HepG2 (cell line): ENCODE measurements at regions not wholly inside any gene's neighbourhood (a gene's known extent, or its start where the extent isn't known, plus 50 kb on each side); places are given as distances from the start of the nearest gene placed in this dataset.

Experiments used
- ATF6 ChIP-seq: sonication (generic); formaldehyde crosslinking; conservative IDR thresholded peaks from 2 replicates; pipeline ENCODE4 v1.4.0; 2020; ENCODE audit warnings: missing genetic modification reagents
- BCL6 ChIP-seq: IDR thresholded peaks from 2 replicates; pipeline ENCODE4 v1.6.1; 2016; ENCODE audit warnings: missing genetic modification reagents, missing compliant biosample characterization
- BORCS8-MEF2B ChIP-seq: sonication (generic); formaldehyde crosslinking; IDR thresholded peaks from 2 replicates; pipeline ENCODE4 v1.8.0; 2022; ENCODE audit warnings: mild to moderate bottlenecking, missing genetic modification reagents
- EEA1 ChIP-seq: sonication (generic); formaldehyde crosslinking; IDR thresholded peaks from 2 replicates; pipeline ENCODE4 v1.5.1; 2020; ENCODE audit warnings: mild to moderate bottlenecking, missing genetic modification reagents, borderline replicate concordance
- HMG20B ChIP-seq: conservative IDR thresholded peaks from 2 replicates; pipeline ENCODE4 v1.6.1; 2016; ENCODE audit warnings: missing genetic modification reagents, missing compliant biosample characterization
- KMT2B ChIP-seq: IDR thresholded peaks from 2 replicates; pipeline ENCODE4 v1.6.1; 2016; ENCODE audit warnings: missing genetic modification reagents, missing compliant biosample characterization
- ONECUT2 ChIP-seq: sonication (generic); formaldehyde crosslinking; IDR thresholded peaks from 2 replicates; pipeline ENCODE4 v1.4.0; 2020; ENCODE audit warnings: missing genetic modification reagents
- POLR2A ChIP-seq, 2 experiments: IDR thresholded peaks; 2 replicates each; pipeline ENCODE4 v1.6.1; 2011; ENCODE audit warnings: low read depth in 2 of 2, low read length in 2 of 2, mild to moderate bottlenecking in 1 of 2, moderate library complexity in 1 of 2; ENCODE audit not compliant: insufficient read depth in 1 of 2
- RNF219 ChIP-seq: sonication (generic); formaldehyde crosslinking; IDR thresholded peaks from 2 replicates; pipeline ENCODE4 v1.5.0; 2020; ENCODE audit warnings: mild to moderate bottlenecking, missing genetic modification reagents
- SALL1 ChIP-seq: sonication (generic); formaldehyde crosslinking; IDR thresholded peaks from 2 replicates; pipeline ENCODE4 v1.8.0; 2022; ENCODE audit warnings: mild to moderate bottlenecking, missing genetic modification reagents
- SATB2 ChIP-seq: sonication (generic); formaldehyde crosslinking; IDR thresholded peaks from 2 replicates; pipeline ENCODE4 v1.5.0; 2020; ENCODE audit warnings: missing genetic modification reagents
- SIN3A ChIP-seq: IDR thresholded peaks from 2 replicates; pipeline ENCODE4 v1.6.1; 2011; ENCODE audit warnings: low read depth, mild to moderate bottlenecking, control low read depth, low read length, borderline replicate concordance
- SRSF4 ChIP-seq: fragments of 200-400 bp; formaldehyde crosslinking; IDR thresholded peaks from one replicate; pipeline ENCODE4 v1.6.1; 2018; ENCODE audit warnings: mild to moderate bottlenecking, low read depth, low read length, moderate library complexity; ENCODE audit not compliant: poor library complexity, severe bottlenecking
- UBTF ChIP-seq: sonication (generic); formaldehyde crosslinking; IDR thresholded peaks from 2 replicates; pipeline ENCODE4 v1.4.0; 2020; ENCODE audit warnings: mild to moderate bottlenecking, missing genetic modification reagents
- ZBTB21 ChIP-seq: sonication (generic); formaldehyde crosslinking; IDR thresholded peaks from 2 replicates; pipeline ENCODE4 v1.4.0; 2020; ENCODE audit warnings: missing genetic modification reagents
- ZBTB8A ChIP-seq: sonication (generic); formaldehyde crosslinking; IDR thresholded peaks from 2 replicates; pipeline ENCODE4 v1.4.0; 2020; ENCODE audit warnings: mild to moderate bottlenecking, low read depth, missing genetic modification reagents, borderline replicate concordance
- ZFYVE20 ChIP-seq: sonication (generic); formaldehyde crosslinking; IDR thresholded peaks from 2 replicates; pipeline ENCODE4 v1.8.0; 2023; ENCODE audit warnings: low read depth, mild to moderate bottlenecking, moderate library complexity, missing genetic modification reagents, borderline replicate concordance
- ZMYM4 ChIP-seq: sonication (generic); formaldehyde crosslinking; IDR thresholded peaks from 2 replicates; pipeline ENCODE4 v1.8.1; 2023; ENCODE audit warnings: mild to moderate bottlenecking, missing genetic modification reagents
- ZNF224 ChIP-seq: sonication (generic); formaldehyde crosslinking; IDR thresholded peaks from 2 replicates; pipeline ENCODE4 v1.5.0; 2020; ENCODE audit warnings: mild to moderate bottlenecking, missing genetic modification reagents
- ZNF552 ChIP-seq: sonication (generic); formaldehyde crosslinking; IDR thresholded peaks from 2 replicates; pipeline ENCODE4 v1.9.0; 2022; ENCODE audit warnings: missing genetic modification reagents, mild to moderate bottlenecking, borderline replicate concordance
- TF ChIP-seq, protein P1 (sequence below): sonication (generic); formaldehyde crosslinking; IDR thresholded peaks from 2 replicates; pipeline ENCODE4 v1.5.0; 2020; ENCODE audit warnings: mild to moderate bottlenecking, missing genetic modification reagents

DNA sequence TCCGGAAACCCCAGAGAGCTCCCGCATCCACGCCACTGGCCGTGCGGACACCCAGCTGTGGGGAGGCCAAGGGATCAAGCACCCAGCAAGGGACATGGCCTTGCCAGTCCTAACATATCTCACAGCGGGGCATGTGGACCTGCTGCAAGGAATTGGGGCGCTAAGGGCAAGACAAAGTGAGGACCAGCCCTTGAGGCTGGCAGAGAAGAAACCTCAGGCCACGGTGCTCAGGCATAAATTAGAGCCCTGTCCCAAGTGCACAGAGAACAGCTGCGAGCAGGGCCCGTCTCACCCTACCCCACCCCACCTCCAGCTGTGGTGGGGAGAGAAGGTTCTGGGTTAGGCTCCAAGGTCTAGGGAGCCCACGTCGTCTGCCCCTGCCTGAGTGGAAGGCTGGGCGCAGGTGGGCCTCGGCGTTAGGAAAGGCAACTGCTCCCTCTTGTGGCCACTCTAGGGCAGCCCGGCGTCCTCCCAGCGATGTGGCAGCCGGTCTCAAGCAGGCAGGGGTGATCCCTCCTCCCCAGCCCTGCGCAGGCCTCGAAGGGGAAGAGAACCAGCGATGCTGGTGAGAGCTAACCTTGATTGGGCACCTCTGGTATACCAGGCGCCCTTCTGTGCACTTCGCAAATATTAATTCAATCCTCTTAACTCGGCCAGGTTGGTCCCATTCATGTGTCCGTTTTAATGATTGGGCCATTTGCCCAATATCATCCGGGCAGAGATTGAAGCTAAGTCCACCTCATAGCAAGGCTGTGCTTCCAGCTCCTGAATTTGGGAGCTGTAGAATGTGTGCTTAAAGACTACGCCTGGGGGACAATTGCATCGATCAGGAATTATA lies 235.8 kb downstream of the NFATC2 start (continued):
- TF ChIP-seq RNF219 = no peak
- no peak; the same call in 1 of the 2 replicates for TF ChIP-seq EEA1 (CRISPR knock-in tag)
- TF ChIP-seq KMT2B (CRISPR knock-in tag) = no peak
- no peak; the same call in 1 of the 2 replicates for TF ChIP-seq BCL6
- peak; percentile 63 for TF ChIP-seq SALL1
- TF ChIP-seq ONECUT2 (CRISPR knock-in tag) = no peak
- TF ChIP-seq POLR2A (IDR thresholded peaks at IDR 0.05; ENCODE audit: insufficient read depth in 1 of 2, low read depth in 2 of 2, low read length in 2 of 2) = no peak
- TF ChIP-seq BORCS8-MEF2B (CRISPR knock-in tag) = peak; percentile 87; the same call in 1 of the 2 replicates
- TF ChIP-seq ZBTB8A = no peak
- no peak for TF ChIP-seq ATF6 (CRISPR knock-in tag)
- no peak for TF ChIP-seq ZNF552 (CRISPR knock-in tag)
- no peak for TF ChIP-seq SRSF4
- peak; percentile 54 for TF ChIP-seq UBTF
- TF ChIP-seq ZNF224 (CRISPR knock-in tag) = 0 out of 2 replicates have a peak, but pooled peaks have one; percentile 50
- TF ChIP-seq SIN3A = no peak
- TF ChIP-seq SATB2 (CRISPR knock-in tag) = no peak
- TF ChIP-seq, protein P1, sequence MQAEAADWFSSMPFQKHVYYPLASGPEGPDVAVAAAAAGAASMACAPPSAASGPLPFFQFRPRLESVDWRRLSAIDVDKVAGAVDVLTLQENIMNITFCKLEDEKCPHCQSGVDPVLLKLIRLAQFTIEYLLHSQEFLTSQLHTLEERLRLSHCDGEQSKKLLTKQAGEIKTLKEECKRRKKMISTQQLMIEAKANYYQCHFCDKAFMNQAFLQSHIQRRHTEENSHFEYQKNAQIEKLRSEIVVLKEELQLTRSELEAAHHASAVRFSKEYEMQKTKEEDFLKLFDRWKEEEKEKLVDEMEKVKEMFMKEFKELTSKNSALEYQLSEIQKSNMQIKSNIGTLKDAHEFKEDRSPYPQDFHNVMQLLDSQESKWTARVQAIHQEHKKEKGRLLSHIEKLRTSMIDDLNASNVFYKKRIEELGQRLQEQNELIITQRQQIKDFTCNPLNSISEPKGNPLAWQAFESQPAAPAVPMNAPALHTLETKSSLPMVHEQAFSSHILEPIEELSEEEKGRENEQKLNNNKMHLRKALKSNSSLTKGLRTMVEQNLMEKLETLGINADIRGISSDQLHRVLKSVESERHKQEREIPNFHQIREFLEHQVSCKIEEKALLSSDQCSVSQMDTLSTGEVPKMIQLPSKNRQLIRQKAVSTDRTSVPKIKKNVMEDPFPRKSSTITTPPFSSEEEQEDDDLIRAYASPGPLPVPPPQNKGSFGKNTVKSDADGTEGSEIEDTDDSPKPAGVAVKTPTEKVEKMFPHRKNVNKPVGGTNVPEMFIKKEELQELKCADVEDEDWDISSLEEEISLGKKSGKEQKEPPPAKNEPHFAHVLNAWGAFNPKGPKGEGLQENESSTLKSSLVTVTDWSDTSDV (CRISPR knock-in tag) = no peak
- no peak for TF ChIP-seq HMG20B (CRISPR knock-in tag)
- TF ChIP-seq ZBTB21 (CRISPR knock-in tag) = no peak
- no peak for TF ChIP-seq ZFYVE20
- TF ChIP-seq ZMYM4 (CRISPR knock-in tag) = no peak
